ENCODE measurements at regions not wholly inside any gene's neighbourhood (a gene's known extent, or its start where the extent isn't known, plus 50 kb on each side); places are given as distances from the start of the nearest gene placed in this dataset.

DNA sequence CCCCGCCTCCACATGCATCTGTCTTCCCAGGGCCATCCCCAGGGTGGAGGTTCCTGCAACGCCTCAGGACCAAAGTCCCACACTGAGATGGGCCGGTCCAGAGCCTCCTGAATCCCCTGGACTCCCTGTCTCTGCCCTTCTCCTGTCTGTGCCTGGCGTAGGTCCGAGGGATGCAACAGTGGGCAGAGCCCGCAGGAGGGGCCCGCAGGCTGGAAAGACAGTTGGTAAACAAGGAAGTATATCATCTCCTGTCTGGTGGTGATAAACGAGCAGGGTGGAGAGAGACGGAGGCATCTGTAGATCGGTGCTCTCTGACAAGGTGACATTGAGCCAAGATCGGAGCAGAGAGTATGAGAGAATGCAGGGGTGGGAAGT is 72.6 kb upstream of the RAB6C start:
- no peak for TF ChIP-seq POLR2A (IDR thresholded peaks at IDR 0.05)
- TF ChIP-seq, protein P1, sequence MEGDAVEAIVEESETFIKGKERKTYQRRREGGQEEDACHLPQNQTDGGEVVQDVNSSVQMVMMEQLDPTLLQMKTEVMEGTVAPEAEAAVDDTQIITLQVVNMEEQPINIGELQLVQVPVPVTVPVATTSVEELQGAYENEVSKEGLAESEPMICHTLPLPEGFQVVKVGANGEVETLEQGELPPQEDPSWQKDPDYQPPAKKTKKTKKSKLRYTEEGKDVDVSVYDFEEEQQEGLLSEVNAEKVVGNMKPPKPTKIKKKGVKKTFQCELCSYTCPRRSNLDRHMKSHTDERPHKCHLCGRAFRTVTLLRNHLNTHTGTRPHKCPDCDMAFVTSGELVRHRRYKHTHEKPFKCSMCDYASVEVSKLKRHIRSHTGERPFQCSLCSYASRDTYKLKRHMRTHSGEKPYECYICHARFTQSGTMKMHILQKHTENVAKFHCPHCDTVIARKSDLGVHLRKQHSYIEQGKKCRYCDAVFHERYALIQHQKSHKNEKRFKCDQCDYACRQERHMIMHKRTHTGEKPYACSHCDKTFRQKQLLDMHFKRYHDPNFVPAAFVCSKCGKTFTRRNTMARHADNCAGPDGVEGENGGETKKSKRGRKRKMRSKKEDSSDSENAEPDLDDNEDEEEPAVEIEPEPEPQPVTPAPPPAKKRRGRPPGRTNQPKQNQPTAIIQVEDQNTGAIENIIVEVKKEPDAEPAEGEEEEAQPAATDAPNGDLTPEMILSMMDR (IDR thresholded peaks at IDR 0.05 in 4 of 5, conservative IDR thresholded peaks at IDR 0.05 in 1 of 5) = no peak
